Colonic mucosa (tissue), 4 donors: ENCODE measurements at regions not wholly inside any gene's neighbourhood (a gene's known extent, or its start where the extent isn't known, plus 50 kb on each side); places are given as distances from the start of the nearest gene placed in this dataset.

ENCODE experiments used
- DNase-seq: peaks from one replicate; pipeline ENCODE4 v3.0.0-alpha.2; 2020
- H3K27ac ChIP-seq: fragments of 200-600 bp; one replicate; pipeline ENCODE4 v1.8.0; 2021
- H3K27me3 ChIP-seq: fragments of 200-600 bp; one replicate; pipeline ENCODE4 v1.8.0; 2021
- H3K36me3 ChIP-seq: fragments of 200-600 bp; one replicate; pipeline ENCODE4 v1.8.0; 2021
- H3K4me1 ChIP-seq: fragments of 200-600 bp; one replicate; pipeline ENCODE4 v1.8.0; 2021; ENCODE audit warnings: mild to moderate bottlenecking
- H3K4me3 ChIP-seq: fragments of 200-600 bp; one replicate; pipeline ENCODE4 v1.8.0; 2021
- H3K9ac ChIP-seq, 2 donors: one replicate each; pipeline ENCODE4 v1.7.0; 2013; ENCODE audit warnings: control low read depth in 2 of 2, low read depth in 2 of 2, low read length in 2 of 2
- H3K9me3 ChIP-seq: fragments of 200-600 bp; one replicate; pipeline ENCODE4 v1.8.0; 2021
- CTCF ChIP-seq: fragments of 200-600 bp; IDR thresholded peaks from one replicate; pipeline ENCODE4 v1.8.0; 2022; ENCODE audit warnings: antibody characterized with exemption, mild to moderate bottlenecking
- intact Hi-C: fragments of 100-400 bp; cut with DNase I; formaldehyde crosslinking; loops from one replicate; pipeline ENCODE4 v1.14.1; 2022
- donor health status: healthy.
- donor health status: DM: no; HTN: no; CAD: no.
- donor health status: DM: no; HTN: no; CAD: no.

- no peak for DNase-seq
- H3K4me1 ChIP-seq, result no peaks in the 10 kb centered on the region
- no peaks in the 10 kb centered on the region for H3K9me3 ChIP-seq
- H3K4me3 ChIP-seq, result no peak overlapping the region
- H3K27me3 ChIP-seq, result no peaks in the 10 kb centered on the region
- H3K27ac ChIP-seq, result no peak overlapping the region
- intact Hi-C loops, result no loop called here
- H3K36me3 ChIP-seq, result no peaks in the 10 kb centered on the region
- no peak overlapping the region for H3K9ac ChIP-seq
- TF ChIP-seq CTCF, result no peak
Observed at GRCh38 chr18:52002600-52002999, 337.4 kb upstream of the DCC start.

DNA sequence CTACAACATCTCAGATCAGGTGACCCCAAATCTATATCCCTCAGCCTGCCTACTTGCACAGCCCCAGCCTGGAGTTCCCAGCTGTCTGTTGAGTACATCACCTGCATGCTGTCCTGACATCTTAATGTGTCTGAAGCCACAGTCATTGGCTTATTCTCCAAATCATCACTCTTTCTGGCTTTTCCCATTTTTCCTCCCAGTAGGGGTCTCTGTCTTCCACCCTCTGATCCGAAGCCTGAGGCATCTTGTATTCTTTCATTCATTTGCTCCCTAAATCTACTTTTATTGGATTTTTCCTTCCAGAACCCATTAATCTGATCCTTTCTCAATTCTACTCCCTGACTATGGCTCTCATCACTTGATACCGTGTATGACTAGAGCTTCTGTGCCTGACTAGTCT lies 332.9 kb upstream of the DCC start:
- no peaks in the 10 kb centered on the region for H3K9me3 ChIP-seq
- H3K36me3 ChIP-seq, result no peaks in the 10 kb centered on the region
- H3K27ac ChIP-seq, result no peak overlapping the region
- no peak overlapping the region for H3K4me3 ChIP-seq
- intact Hi-C loops, result no loop called here
- no peak for TF ChIP-seq CTCF
- H3K9ac ChIP-seq, result no peak overlapping the region
- H3K27me3 ChIP-seq, result no peaks in the 10 kb centered on the region
- DNase-seq, result no peak
- no peaks in the 10 kb centered on the region for H3K4me1 ChIP-seq

DNA sequence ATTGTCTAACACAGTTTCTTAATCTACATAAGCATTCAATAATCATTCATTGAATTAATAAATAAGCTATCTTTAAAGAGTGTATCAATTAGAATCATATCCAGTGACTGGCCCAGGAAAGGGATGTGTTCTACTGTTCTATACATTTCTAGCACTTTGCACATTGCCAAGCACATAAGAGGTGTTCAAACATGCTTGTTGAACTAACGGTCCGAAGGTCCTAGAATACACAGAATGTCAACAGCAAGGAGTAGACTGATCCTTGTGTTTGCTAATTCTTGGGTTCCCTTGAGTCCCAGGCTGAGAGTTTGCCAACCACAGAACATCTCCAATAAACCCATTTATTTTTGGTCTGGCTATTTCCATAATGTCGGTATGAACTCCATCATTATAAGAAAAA lies 331.7 kb upstream of the DCC start:
- Histone ChIP-seq H3K4me1 (no peaks in the 10 kb centered on the region), H3K9me3 (no peaks in the 10 kb centered on the region), H3K27me3 (no peaks in the 10 kb centered on the region), H3K36me3 (no peaks in the 10 kb centered on the region), H3K4me3 (no peak overlapping the region), H3K27ac (no peak overlapping the region), H3K9ac (no peak overlapping the region)
- intact Hi-C loops, result no loop called here
- no peak for TF ChIP-seq CTCF
- DNase-seq, result no peak

GRCh38 chr18:52008736-52009135 lies 331.3 kb upstream of the DCC start:
- Histone ChIP-seq H3K27me3 (no peaks in the 10 kb centered on the region), H3K27ac (no peak overlapping the region), H3K4me1 (no peaks in the 10 kb centered on the region), H3K9me3 (no peaks in the 10 kb centered on the region), H3K4me3 (no peak overlapping the region), H3K36me3 (no peaks in the 10 kb centered on the region), H3K9ac (no peak overlapping the region)
- DNase-seq, result no peak
- intact Hi-C loops, result no loop called here
- no peak for TF ChIP-seq CTCF

DNA sequence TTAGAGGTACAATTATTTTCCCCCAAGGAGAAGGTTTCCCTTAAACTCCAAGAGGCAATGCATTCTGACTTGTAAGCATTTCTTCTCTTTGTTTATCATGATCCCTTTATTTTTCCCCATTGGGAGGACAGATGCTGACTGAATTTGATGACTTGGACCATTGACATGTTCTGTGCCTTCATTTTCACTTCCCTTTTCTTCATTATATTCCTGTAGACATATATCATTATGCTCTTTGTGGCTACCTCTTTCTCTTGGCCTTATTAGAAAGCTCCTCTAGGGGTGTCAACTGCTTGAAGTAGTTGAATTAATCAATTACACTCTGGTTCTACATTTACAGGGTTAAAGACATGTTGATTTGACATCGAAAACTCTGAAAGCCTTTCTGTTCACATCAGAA lies 330.0 kb upstream of the DCC start:
- Histone ChIP-seq H3K27ac (no peak overlapping the region), H3K4me3 (no peak overlapping the region), H3K9me3 (no peaks in the 10 kb centered on the region), H3K36me3 (no peaks in the 10 kb centered on the region), H3K27me3 (no peaks in the 10 kb centered on the region), H3K9ac (no peak overlapping the region), H3K4me1 (no peaks in the 10 kb centered on the region)
- no peak for TF ChIP-seq CTCF
- no peak for DNase-seq
- intact Hi-C loops, result no loop called here
